ENCODE measurements at regions not wholly inside any gene's neighbourhood (a gene's known extent, or its start where the extent isn't known, plus 50 kb on each side); places are given as distances from the start of the nearest gene placed in this dataset.
"Not testable (repeated sequence)": the region's sequence is repeated elsewhere in the genome, so short reads cannot be mapped to it uniquely, and the experiment has no call there.

GRCh38 chr16:60271781-60272180, 1537.7 kb upstream of the GOT2 start:
- DNase-seq (ENCODE audit: low spot score), result no peak

DNA sequence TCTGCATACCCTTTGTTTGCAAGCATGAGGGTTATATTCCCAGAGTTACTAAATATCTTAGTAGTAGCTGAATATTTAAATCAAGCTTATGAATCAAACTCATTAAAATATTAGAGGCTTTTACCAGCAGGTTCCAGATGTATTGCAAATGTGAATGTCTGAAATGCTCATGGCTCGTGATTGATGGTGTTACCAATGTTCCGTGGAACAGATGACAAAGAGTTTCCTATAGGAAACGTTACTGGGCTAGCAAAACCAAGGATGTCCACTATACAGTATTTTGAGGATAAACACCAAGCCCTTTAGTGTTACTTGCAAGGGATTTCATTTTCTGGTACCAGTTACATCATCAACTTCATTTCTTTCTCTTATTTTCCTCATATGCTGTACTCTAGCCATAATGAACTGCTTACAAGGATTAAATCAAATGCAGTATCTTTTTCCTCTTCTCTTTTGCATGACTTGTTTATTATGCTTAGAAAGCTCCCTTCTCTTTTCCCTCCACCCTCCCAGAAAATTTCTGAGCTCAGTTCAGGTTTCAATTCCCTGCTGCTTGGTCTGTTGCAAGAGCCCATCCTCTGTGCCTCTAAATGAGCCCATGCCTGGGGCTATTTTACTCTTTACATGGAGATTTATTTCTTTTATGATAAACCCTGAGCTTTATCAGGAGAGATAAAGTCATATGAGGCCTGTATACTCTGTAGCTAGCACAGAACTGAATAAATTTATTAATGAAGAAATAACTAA, 1537.1 kb upstream of the GOT2 start:
- DNase-seq (ENCODE audit: low spot score), result no peak

DNA sequence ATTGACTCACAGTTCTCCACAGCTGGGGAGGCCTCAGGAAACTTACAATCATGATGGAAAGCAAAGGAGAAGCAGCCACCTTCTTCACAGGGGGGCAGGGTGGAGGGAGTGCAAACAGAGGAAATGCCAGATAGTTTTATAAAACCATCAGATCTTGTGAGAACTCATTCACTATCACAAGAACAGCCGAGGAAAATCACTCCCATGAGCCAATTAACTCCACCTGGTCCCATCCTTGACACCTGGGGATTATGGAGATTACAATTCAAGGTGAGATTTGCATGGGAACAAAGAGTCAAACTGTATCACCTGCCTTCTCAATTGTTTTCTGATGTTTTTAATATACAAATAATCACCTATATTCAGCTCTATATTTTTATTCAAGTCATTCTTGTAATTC, 1527.3 kb upstream of the GOT2 start:
- no peak for DNase-seq (ENCODE audit: low spot score)

GRCh38 chr16:60259956-60260355, 1525.8 kb upstream of the GOT2 start:
- DNase-seq (ENCODE audit: low spot score), result no peak

- DNase-seq (ENCODE audit: low spot score), result no peak
Observed at GRCh38 chr16:60246086-60246485, 1512.0 kb upstream of the GOT2 start.

DNA sequence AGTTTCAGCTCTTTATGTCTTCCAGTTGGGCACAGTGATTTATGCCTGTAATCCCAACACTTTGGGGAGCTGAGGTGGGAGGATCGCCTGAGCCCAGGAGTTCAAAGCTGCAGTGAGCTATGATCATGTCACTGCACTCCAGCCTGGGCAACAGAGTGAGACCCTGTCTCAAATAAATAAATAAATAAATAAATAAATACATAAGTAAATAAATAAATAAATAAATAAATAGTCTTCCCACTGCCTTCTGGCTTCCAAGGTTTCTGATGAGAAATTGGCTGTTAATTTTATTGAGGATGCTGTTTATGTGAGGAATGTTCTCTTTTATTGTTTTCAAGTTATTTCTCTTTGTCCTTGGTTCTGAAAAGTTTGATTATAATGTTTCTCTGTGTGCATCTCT, 1507.6 kb upstream of the GOT2 start:
- DNase-seq (ENCODE audit: low spot score), result no peak

- DNase-seq (ENCODE audit: low spot score), result no peak
Observed at GRCh38 chr16:60230666-60231065, 1496.5 kb upstream of the GOT2 start.

- DNase-seq (ENCODE audit: low spot score), result no peak
Observed at GRCh38 chr16:60225541-60225940, 1491.4 kb upstream of the GOT2 start.

DNA sequence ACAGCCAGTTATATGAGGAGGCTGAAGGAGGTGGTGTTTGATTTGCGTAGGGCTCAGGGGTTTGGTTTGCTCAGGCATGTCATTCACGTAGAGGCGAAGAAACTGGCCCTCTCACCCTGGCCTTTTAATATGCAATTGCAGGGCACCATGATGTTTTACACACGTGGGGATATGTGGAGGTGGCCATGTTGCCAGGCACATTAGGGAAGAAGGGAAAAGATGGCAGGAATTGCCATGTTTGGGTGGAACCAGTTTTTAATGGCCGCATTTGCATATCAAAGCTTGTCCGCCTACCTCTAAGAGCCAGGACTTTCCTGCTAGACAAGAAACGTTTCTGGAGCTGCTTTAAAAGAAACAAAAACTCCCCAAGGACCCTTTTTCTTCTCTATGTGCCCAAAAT, 1483.7 kb upstream of the GOT2 start:
- no peak for DNase-seq (ENCODE audit: low spot score)

DNA sequence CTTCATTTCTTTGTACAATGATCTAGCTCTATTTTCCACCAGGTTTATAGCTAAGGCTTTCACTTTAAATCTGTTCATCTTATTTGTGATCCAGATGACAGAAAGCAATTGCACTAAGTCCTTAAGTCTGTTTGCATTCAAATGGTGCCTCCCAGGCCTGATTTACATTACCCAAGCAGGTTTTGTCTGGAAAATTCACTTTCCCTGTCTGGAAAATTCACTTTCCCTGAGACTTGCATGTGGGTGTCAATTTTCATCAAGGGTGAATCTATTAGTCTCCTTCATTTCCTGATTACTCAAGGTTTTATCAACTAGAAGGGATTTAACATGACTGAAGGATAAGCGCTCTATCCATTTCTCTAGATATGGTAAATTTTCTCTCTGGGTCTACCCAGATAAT, 1480.2 kb upstream of the GOT2 start:
- no peak for DNase-seq (ENCODE audit: low spot score)

DNA sequence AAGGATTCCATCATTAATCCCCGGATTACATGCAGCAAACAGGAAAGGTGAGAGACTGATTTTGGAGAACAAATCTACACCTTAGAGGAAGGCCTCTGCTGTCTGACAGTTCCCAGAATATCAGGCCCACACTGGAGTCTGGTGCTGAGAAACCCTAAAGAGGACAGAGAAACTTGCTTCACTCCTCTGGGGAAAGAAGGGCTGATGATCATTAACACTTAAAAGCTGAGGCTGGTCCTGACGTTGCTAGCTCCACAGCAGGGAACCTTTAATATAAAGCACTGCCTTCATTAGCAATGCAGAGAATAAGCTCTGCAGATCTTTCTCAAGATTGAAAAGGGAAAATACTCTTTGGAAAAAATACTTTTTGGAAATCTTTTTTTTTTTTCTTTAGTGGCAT, 1472.4 kb upstream of the GOT2 start:
- no peak for DNase-seq (ENCODE audit: low spot score)

DNA sequence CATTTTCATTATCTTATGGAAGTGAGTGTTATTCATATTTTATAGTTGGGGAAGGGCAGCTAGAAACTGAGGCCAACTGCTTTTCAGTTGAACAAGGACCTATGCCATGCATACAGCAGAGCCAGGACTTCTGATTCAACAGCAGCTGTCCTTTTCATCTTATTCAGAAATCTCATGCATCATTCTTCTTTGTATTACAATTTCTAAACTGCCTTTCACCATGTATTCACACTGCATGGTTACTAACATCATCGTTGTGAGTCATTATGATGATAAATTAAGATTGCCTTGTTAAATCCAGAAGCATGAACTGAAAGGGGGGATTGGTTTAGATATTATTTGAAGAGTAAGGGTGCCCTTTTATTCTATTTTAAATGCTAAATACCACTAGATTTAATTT, 1470.1 kb upstream of the GOT2 start:
- no peak for DNase-seq (ENCODE audit: low spot score)

DNA sequence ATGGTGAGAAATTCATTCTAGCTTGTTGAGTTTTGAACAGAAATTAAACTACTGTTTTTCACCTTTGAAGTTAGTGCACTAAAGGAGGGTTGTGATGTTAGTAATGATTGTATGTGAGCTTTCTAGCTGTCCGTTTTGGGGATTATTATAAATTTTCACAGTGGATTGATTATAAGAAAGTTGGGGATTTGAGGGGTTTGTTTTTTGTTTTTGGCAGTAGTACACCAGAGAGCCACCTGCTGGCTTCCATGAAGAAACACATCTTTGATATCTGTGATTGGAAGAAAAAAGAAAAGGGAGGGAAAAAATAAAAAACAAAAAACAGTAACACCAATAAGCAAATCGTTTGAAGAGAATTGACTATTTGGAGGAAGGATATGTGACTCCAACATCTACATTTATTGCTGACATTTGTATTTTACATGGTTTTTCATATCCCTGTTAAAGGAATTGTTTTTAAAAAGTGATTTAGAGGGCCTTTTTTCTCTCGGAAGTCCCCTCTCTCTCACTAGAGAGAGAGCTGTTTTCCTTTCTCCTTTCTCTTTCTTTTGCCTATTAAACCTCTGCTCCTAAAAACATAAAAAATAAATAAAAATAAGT, 1469.5 kb upstream of the GOT2 start:
- peak; percentile 33 for DNase-seq (ENCODE audit: low spot score)

DNA sequence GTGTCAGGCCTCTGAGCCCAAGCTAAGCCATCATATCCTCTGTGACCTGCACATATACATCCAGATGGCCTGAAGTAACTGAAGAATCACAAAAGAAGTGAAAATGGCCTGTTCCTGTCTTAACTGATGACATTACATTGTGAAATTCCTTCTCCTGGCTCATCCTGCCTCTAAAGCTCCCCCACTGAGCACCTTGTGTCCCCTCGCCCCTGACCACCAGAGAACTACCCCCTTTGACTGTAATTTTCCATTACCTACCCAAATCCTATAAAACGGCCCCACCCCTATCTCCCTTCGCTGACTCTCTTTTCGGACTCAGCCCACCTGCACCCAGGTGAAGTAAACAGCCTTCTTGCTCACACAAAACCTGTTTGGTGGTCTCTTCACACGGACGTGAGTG, 1466.6 kb upstream of the GOT2 start:
- not testable (repeated sequence) for DNase-seq (ENCODE audit: low spot score)

- DNase-seq (ENCODE audit: low spot score), result no peak
Observed at GRCh38 chr16:60200161-60200560, 1466.0 kb upstream of the GOT2 start.

DNA sequence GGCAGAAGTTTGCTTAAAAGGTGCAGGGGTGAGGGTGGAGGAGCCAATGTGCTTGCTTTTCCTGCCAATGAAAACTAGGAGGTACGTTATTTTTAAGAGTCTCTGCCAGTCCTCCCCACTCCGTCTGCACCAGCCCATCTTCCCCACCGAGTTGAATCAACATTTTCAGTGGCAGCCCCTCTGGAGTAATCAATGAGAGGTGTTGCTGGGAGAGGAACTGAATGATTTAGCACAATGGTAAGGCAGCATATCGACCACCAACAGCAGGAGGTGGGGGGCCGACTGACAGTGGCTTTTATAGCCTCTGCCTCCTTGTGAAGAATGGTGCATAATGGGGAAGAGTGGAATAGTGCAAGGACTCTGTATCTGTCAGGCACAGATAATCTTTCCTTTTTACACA, 1465.0 kb upstream of the GOT2 start:
- no peak for DNase-seq (ENCODE audit: low spot score)

GRCh38 chr16:60181536-60181935, 1447.4 kb upstream of the GOT2 start:
- DNase-seq (ENCODE audit: low spot score), result no peak

- no peak for DNase-seq (ENCODE audit: low spot score)
Observed at GRCh38 chr16:60180609-60181008, 1446.5 kb upstream of the GOT2 start.

GRCh38 chr16:60170196-60170595, 1436.1 kb upstream of the GOT2 start:
- peak; percentile 2 for DNase-seq (ENCODE audit: low spot score)

DNA sequence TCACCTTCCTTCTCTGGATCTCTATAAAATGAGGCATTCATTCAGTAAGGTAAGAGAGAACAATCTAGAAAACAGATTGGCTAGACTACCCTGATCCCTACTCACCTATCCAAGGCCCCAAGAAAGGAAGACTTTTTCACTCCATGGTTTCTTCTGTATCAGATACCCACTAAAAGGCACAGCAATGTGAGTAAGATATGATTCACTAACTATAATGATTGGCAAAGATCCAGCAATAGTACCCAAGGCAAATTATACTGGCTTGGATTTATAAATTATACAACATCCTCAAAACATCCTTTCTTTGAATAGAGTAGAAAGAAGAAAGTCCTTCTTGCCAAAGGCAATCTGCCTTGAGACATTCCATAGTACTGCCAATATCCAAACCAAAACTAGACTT, 1432.0 kb upstream of the GOT2 start:
- no peak for DNase-seq (ENCODE audit: low spot score)

- no peak for DNase-seq (ENCODE audit: low spot score)
Observed at GRCh38 chr16:60151987-60152386, 1417.9 kb upstream of the GOT2 start.

GRCh38 chr16:60150907-60151306, 1416.8 kb upstream of the GOT2 start:
- no peak for DNase-seq (ENCODE audit: low spot score)

GRCh38 chr16:60143348-60143705, 1409.2 kb upstream of the GOT2 start:
- no peak for DNase-seq (ENCODE audit: low spot score)

Measured in AG08395 (cell line).